Ovary (tissue), 7 donors: ENCODE measurements at regions not wholly inside any gene's neighbourhood (a gene's known extent, or its start where the extent isn't known, plus 50 kb on each side); places are given as distances from the start of the nearest gene placed in this dataset.
A peak's percentile ranks its signal among the peaks of the same experiment; 100 is the strongest.

ENCODE experiments used
- DNase-seq, 5 donors: peaks; one replicate each; pipeline ENCODE4 v3.0.0-alpha.2; 2019 to 2020
- H3K27ac ChIP-seq, 2 donors: fragments of 200-600 bp; one replicate each; pipeline versions ENCODE4 v1.5.1 to v1.8.0; 2019 to 2022
- H3K27me3 ChIP-seq: fragments of 200-600 bp; one replicate; pipeline ENCODE4 v1.8.0; 2022
- H3K36me3 ChIP-seq: fragments of 200-600 bp; sonication (generic); one replicate; pipeline ENCODE4 v1.5.1; 2019
- H3K4me1 ChIP-seq: one replicate; pipeline ENCODE4 v1.8.1; 2013; ENCODE audit warnings: mild to moderate bottlenecking, moderate library complexity; ENCODE audit not compliant: insufficient read depth
- H3K4me3 ChIP-seq: fragments of 200-600 bp; sonication (generic); one replicate; pipeline ENCODE4 v1.5.1; 2017
- H3K9me3 ChIP-seq, 2 donors: fragments of 200-600 bp in 1 of 2; sonication (generic) in 1 of 2; one replicate each; pipeline versions ENCODE4 v1.5.1 to v1.8.1; 2013 to 2019; ENCODE audit warnings: mild to moderate bottlenecking in 1 of 2, moderate library complexity in 1 of 2
- EP300 ChIP-seq: sonication (generic); formaldehyde crosslinking; IDR thresholded peaks from one replicate; pipeline ENCODE4 v1.6.1; 2017; ENCODE audit warnings: antibody characterized with exemption
- POLR2A ChIP-seq: fragments of 450-650 bp; IDR thresholded peaks from one replicate; pipeline ENCODE4 v1.6.1; 2017; ENCODE audit warnings: antibody characterized with exemption, mild to moderate bottlenecking, moderate library complexity
- WGBS, 3 donors: extraction: QIAGEN DNeasy Blood & Tissue Kit in 1 of 3; methylation state at CpG; one replicate each; pipeline versions ENCODE4 v1.1.5 to v1.1.7; 2013 to 2017; 5-methylcytosine and 5-hydroxymethylcytosine counted together
- intact Hi-C, 4 donors: fragments of 100-400 bp; cut with DNase I; formaldehyde crosslinking; loops; one replicate each; pipeline versions ENCODE4 v1.11.0 to v1.15.1; 2022 to 2023
- TF ChIP-seq, protein P1 (sequence below), 3 donors: fragments of 450-650 bp in 2 of 3; fragments of 200-600 bp in 1 of 3; IDR thresholded peaks; one replicate each; pipeline versions ENCODE4 v1.5.1 to v1.8.0; 2016 to 2022; ENCODE audit warnings: antibody characterized with exemption in 3 of 3, mild to moderate bottlenecking in 1 of 3
- donor health status: DM: no; HTN: no; CAD: no; lungs with moderate emphysema.
- donor health status: DM: no; HTN: no; CAD: no.
- donor health status: Bipolar disorder and iron deficiency.
- donor health status: DM: no; HTN: no; CAD: no.
- donor health status: DM: yes; HTN: yes; CAD: no.

DNA sequence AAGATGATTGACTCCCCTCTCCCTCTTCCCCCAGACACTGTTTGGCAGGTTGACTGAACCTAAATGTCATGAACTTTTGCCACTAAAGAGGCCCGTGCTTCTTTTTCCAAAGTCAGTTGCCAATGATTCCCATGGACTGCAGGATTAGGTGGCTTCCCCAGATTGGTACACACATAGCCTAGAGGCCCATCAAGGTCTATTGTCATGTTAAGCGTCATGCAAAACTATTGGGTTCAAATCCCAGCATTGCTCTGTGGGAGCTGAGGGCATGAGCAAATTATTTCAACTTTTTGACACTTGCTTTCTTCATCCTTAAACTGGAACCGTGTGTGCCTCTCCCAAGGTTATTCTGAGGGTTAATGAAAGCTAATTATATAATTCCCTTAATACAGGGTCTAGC is 430.2 kb upstream of the TBX3 start:
- Histone ChIP-seq H3K27ac (no peak overlapping the region), H3K9me3 (no peaks in the 10 kb centered on the region), H3K27me3 (no peaks in the 10 kb centered on the region), H3K36me3 (no peaks in the 10 kb centered on the region), H3K4me3 (no peak overlapping the region), H3K4me1 (no peaks in the 10 kb centered on the region)
- no peak for DNase-seq
- 74 to 87% (median 78%) methylated on average over 3 of the region's 3 CpGs for WGBS, 3 donors
- TF ChIP-seq POLR2A: no peak
- no peak for TF ChIP-seq EP300
- TF ChIP-seq, protein P1, sequence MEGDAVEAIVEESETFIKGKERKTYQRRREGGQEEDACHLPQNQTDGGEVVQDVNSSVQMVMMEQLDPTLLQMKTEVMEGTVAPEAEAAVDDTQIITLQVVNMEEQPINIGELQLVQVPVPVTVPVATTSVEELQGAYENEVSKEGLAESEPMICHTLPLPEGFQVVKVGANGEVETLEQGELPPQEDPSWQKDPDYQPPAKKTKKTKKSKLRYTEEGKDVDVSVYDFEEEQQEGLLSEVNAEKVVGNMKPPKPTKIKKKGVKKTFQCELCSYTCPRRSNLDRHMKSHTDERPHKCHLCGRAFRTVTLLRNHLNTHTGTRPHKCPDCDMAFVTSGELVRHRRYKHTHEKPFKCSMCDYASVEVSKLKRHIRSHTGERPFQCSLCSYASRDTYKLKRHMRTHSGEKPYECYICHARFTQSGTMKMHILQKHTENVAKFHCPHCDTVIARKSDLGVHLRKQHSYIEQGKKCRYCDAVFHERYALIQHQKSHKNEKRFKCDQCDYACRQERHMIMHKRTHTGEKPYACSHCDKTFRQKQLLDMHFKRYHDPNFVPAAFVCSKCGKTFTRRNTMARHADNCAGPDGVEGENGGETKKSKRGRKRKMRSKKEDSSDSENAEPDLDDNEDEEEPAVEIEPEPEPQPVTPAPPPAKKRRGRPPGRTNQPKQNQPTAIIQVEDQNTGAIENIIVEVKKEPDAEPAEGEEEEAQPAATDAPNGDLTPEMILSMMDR (IDR thresholded peaks at IDR 0.05): no peak
- intact Hi-C loops: no loop called here

GRCh38 chr12:115109863-115110262 is 425.9 kb upstream of the TBX3 start:
- Histone ChIP-seq H3K9me3 (no peaks in the 10 kb centered on the region), H3K27ac (no peak overlapping the region), H3K27me3 (no peaks in the 10 kb centered on the region), H3K36me3 (no peaks in the 10 kb centered on the region), H3K4me3 (no peak overlapping the region), H3K4me1 (no peaks in the 10 kb centered on the region)
- no peak for DNase-seq
- TF ChIP-seq, protein P1 (IDR thresholded peaks at IDR 0.05): no peak
- TF ChIP-seq EP300 (no peak), POLR2A (no peak)
- WGBS, 3 donors: 83 to 87% (median 85%) methylated on average over 3 of the region's 3 CpGs
- intact Hi-C loops: no loop called here

DNA sequence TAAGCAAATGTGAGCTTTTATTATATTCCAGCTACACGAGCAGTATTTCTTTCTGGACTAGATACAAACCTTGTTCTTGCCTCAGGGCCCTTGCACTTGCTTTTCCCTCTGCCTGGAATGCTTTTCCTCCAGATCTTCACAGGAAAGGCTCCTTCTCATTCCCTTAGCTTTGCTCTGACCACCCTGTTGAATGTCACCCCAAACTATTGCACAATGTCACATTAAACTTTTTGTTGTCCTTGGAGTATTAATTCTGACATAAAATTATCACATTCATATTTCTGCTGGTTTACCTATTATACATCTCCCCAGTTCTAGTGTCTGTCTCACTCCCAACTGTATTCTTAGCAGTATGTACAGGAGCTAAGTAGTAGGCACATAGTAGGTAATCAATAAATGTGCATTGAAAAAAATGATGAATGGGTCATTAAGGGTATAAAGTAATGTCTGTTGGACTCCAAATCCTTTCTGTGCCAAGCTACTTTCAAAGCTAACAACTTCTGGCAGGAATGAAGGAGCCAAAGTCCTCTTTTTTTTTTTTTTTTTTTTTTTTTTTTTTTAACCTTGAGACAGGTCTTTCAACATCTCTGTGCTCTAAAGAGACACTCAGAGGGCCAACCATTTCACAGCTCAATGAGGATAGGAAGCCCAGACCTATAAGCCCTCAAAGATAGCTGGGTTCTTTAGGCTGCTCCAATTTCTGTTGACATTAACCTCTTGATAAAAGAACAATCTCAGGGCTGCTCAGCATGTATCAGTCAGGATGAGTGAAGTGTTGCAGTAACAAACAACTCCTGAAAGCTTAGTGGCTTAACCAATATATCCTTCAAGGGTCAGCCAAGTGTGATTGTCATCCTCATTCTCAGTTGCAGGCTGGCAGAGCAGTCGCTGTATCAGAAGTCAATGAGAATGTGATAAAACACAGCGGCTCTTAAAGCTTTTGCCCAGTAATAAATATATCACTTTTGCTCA is 424.4 kb upstream of the TBX3 start:
- intact Hi-C loops: no loop called here
- WGBS, 3 donors: 81 to 88% (median 84%) methylated on average over 3 of the region's 3 CpGs
- Histone ChIP-seq H3K27ac (no peak overlapping the region), H3K4me1 (no peaks in the 10 kb centered on the region), H3K36me3 (no peaks in the 10 kb centered on the region), H3K27me3 (no peaks in the 10 kb centered on the region), H3K4me3 (no peak overlapping the region), H3K9me3 (no peaks in the 10 kb centered on the region)
- DNase-seq: no peak
- TF ChIP-seq EP300 (no peak), POLR2A (no peak)
- TF ChIP-seq, protein P1 (IDR thresholded peaks at IDR 0.05): no peak

GRCh38 chr12:115103884-115104883 is 420.2 kb upstream of the TBX3 start:
- DNase-seq: peak in 2 of 5 donors; percentile 14 to 42
- intact Hi-C loops: no loop called here
- TF ChIP-seq, protein P1 (IDR thresholded peaks at IDR 0.05): no peak
- no peak overlapping the region for H3K27ac ChIP-seq
- 26 to 31% (median 28%) methylated on average over 10 of the region's 10 CpGs for WGBS, 3 donors
- H3K4me1 ChIP-seq: no peaks in the 10 kb centered on the region
- no peaks in the 10 kb centered on the region for H3K9me3 ChIP-seq
- no peak overlapping the region for H3K4me3 ChIP-seq
- H3K27me3 ChIP-seq: no peaks in the 10 kb centered on the region
- H3K36me3 ChIP-seq: no peaks in the 10 kb centered on the region
